ENCODE measurements at regions not wholly inside any gene's neighbourhood (a gene's known extent, or its start where the extent isn't known, plus 50 kb on each side); places are given as distances from the start of the nearest gene placed in this dataset.

- H3K27ac ChIP-seq (ENCODE audit: low read depth, low read length), result no peak overlapping the region
- ChIA-PET POLR2A (no interaction called here), CTCF (no interaction called here)
- no peak for DNase-seq (ENCODE audit: low read depth, low spot score)
- peaks cover 6% of the 10 kb centered on the region; the same call in 1 of the 2 replicates for H3K9me3 ChIP-seq (ENCODE audit: control insufficient read depth, insufficient read depth, low read length)
- H3K4me3 ChIP-seq (ENCODE audit: low read depth, low read length), result no peak overlapping the region
- H3K27me3 ChIP-seq (ENCODE audit: control insufficient read depth, insufficient read depth, low read length), result no peaks in the 10 kb centered on the region
- no peak for TF ChIP-seq CTCF (IDR thresholded peaks at IDR 0.05; ENCODE audit: low read depth, low read length)
Measured at GRCh38 chr5:153122403-153122802, 368.1 kb upstream of the GRIA1 start.

GRCh38 chr5:153130296-153130695, 360.2 kb upstream of the GRIA1 start:
- CTCF ChIA-PET, result no interaction called here
- Histone ChIP-seq H3K27ac (ENCODE audit: low read depth, low read length) (no peak overlapping the region), H3K27me3 (ENCODE audit: control insufficient read depth, insufficient read depth, low read length) (no peaks in the 10 kb centered on the region), H3K9me3 (ENCODE audit: control insufficient read depth, insufficient read depth, low read length) (no peaks in the 10 kb centered on the region), H3K4me3 (ENCODE audit: low read depth, low read length) (no peak overlapping the region)
- TF ChIP-seq CTCF (IDR thresholded peaks at IDR 0.05; ENCODE audit: low read depth, low read length), result no peak
- POLR2A ChIA-PET, result no interaction called here
- DNase-seq (ENCODE audit: low read depth, low spot score), result no peak

- POLR2A ChIA-PET, result no interaction called here
- Histone ChIP-seq H3K27me3 (ENCODE audit: control insufficient read depth, insufficient read depth, low read length) (no peaks in the 10 kb centered on the region), H3K9me3 (ENCODE audit: control insufficient read depth, insufficient read depth, low read length) (peaks cover 5% of the 10 kb centered on the region; the same call in 1 of the 2 replicates), H3K4me3 (ENCODE audit: low read depth, low read length) (no peak overlapping the region), H3K27ac (ENCODE audit: low read depth, low read length) (no peak overlapping the region)
- CTCF ChIA-PET, result no interaction called here
- no peak for DNase-seq (ENCODE audit: low read depth, low spot score)
- TF ChIP-seq CTCF (IDR thresholded peaks at IDR 0.05; ENCODE audit: low read depth, low read length), result no peak
Measured at GRCh38 chr5:153135411-153135810, 355.1 kb upstream of the GRIA1 start.

GRCh38 chr5:153136910-153137614, 353.4 kb upstream of the GRIA1 start:
- no peak for TF ChIP-seq CTCF (IDR thresholded peaks at IDR 0.05; ENCODE audit: low read depth, low read length)
- no peak overlapping the region for H3K27ac ChIP-seq (ENCODE audit: low read depth, low read length)
- H3K9me3 ChIP-seq (ENCODE audit: control insufficient read depth, insufficient read depth, low read length), result peaks cover 8% of the 10 kb centered on the region
- ChIA-PET POLR2A (no interaction called here), CTCF (no interaction called here)
- H3K4me3 ChIP-seq (ENCODE audit: low read depth, low read length), result no peak overlapping the region
- no peak for DNase-seq (ENCODE audit: low read depth, low spot score)
- no peaks in the 10 kb centered on the region for H3K27me3 ChIP-seq (ENCODE audit: control insufficient read depth, insufficient read depth, low read length)

- DNase-seq (ENCODE audit: low read depth, low spot score), result no peak
Measured at GRCh38 chr5:153147891-153148623, 342.4 kb upstream of the GRIA1 start.

More at GRCh38 chr5:153147891-153148623, 342.4 kb upstream of the GRIA1 start:
- peaks cover 13% of the 10 kb centered on the region for H3K9me3 ChIP-seq (ENCODE audit: control insufficient read depth, insufficient read depth, low read length)
- POLR2A ChIA-PET, result no interaction called here
- H3K27ac ChIP-seq (ENCODE audit: low read depth, low read length), result no peak overlapping the region
- no peak overlapping the region for H3K4me3 ChIP-seq (ENCODE audit: low read depth, low read length)
- no peaks in the 10 kb centered on the region for H3K27me3 ChIP-seq (ENCODE audit: control insufficient read depth, insufficient read depth, low read length)
- CTCF ChIA-PET, result no interaction called here
- TF ChIP-seq CTCF (IDR thresholded peaks at IDR 0.05; ENCODE audit: low read depth, low read length), result peak; percentile 7; the same call in 1 of the 2 replicates
